Suprapubic skin (tissue), 4 donors: ENCODE measurements at regions not wholly inside any gene's neighbourhood (a gene's known extent, or its start where the extent isn't known, plus 50 kb on each side); places are given as distances from the start of the nearest gene placed in this dataset.

Experiments
- DNase-seq, 2 donors: peaks; one replicate each; pipeline ENCODE4 v3.0.0-alpha.2; 2019; ENCODE audit warnings: low spot score in 2 of 2
- H3K27ac ChIP-seq: fragments of 200-600 bp; sonication (generic); one replicate; pipeline ENCODE4 v1.5.1; 2019
- H3K27me3 ChIP-seq: fragments of 200-600 bp; sonication (generic); one replicate; pipeline ENCODE4 v1.5.1; 2019
- H3K36me3 ChIP-seq: fragments of 200-600 bp; sonication (generic); one replicate; pipeline ENCODE4 v1.5.1; 2019
- H3K4me1 ChIP-seq: fragments of 200-600 bp; sonication (generic); one replicate; pipeline ENCODE4 v1.5.1; 2019
- H3K4me3 ChIP-seq: fragments of 200-600 bp; sonication (generic); one replicate; pipeline ENCODE4 v1.5.1; 2019; ENCODE audit warnings: mild to moderate bottlenecking
- H3K9me3 ChIP-seq: fragments of 200-600 bp; sonication (generic); one replicate; pipeline ENCODE4 v1.5.1; 2019
- CTCF ChIP-seq, 2 donors: fragments of 200-600 bp in 1 of 2; fragments of 450-650 bp in 1 of 2; sonication (generic) in 1 of 2; IDR thresholded peaks; one replicate each; pipeline ENCODE4 v1.5.1; 2016 to 2019; ENCODE audit warnings: antibody characterized with exemption in 2 of 2, mild to moderate bottlenecking in 1 of 2, moderate library complexity in 1 of 2
- EP300 ChIP-seq: sonication (generic); formaldehyde crosslinking; IDR thresholded peaks from one replicate; pipeline ENCODE4 v1.6.1; 2017; ENCODE audit warnings: antibody characterized with exemption
- POLR2A ChIP-seq, 2 donors: fragments of 450-650 bp; IDR thresholded peaks; one replicate each; pipeline ENCODE4 v1.6.1; 2017; ENCODE audit warnings: antibody characterized with exemption in 2 of 2, mild to moderate bottlenecking in 2 of 2, moderate library complexity in 2 of 2
- POLR2AphosphoS5 ChIP-seq, 3 donors: sonication (generic); formaldehyde crosslinking; IDR thresholded peaks; one replicate each; pipeline ENCODE4 v1.6.1; 2017; ENCODE audit warnings: antibody characterized with exemption in 3 of 3
- WGBS: methylation state at CpG from one replicate; pipeline ENCODE4 v1.1.5; 2018; 5-methylcytosine and 5-hydroxymethylcytosine counted together

GRCh38 chr5:148922606-148923005, 96.2 kb downstream of the ADRB2 start:
- DNase-seq: no peak
- peaks cover under 1% of the 10 kb centered on the region for H3K4me1 ChIP-seq
- H3K9me3 ChIP-seq: no peaks in the 10 kb centered on the region
- H3K27me3 ChIP-seq: no peaks in the 10 kb centered on the region
- H3K4me3 ChIP-seq: no peak overlapping the region
- TF ChIP-seq POLR2A (IDR thresholded peaks at IDR 0.05): no peak
- TF ChIP-seq EP300: no peak
- no peak for TF ChIP-seq POLR2AphosphoS5 (IDR thresholded peaks at IDR 0.05)
- no peak for TF ChIP-seq CTCF (IDR thresholded peaks at IDR 0.05)
- H3K36me3 ChIP-seq: no peaks in the 10 kb centered on the region
- 21% methylated on average over 1 of the region's 1 CpG for WGBS
- no peak overlapping the region for H3K27ac ChIP-seq

- no peaks in the 10 kb centered on the region for H3K9me3 ChIP-seq
Observed at GRCh38 chr5:148923023-148923422, 96.6 kb downstream of the ADRB2 start.

GRCh38 chr5:148924817-148925216, 98.4 kb downstream of the ADRB2 start:
- no peaks in the 10 kb centered on the region for H3K36me3 ChIP-seq
- WGBS: 61% methylated on average over 5 of the region's 5 CpGs
- H3K27ac ChIP-seq: no peak overlapping the region
- TF ChIP-seq POLR2AphosphoS5 (IDR thresholded peaks at IDR 0.05): no peak
- H3K4me3 ChIP-seq: no peak overlapping the region
- no peaks in the 10 kb centered on the region for H3K4me1 ChIP-seq
- H3K27me3 ChIP-seq: no peaks in the 10 kb centered on the region
- DNase-seq: peak in 1 of 2 donors; percentile 77
- no peaks in the 10 kb centered on the region for H3K9me3 ChIP-seq

More at GRCh38 chr5:148923023-148923422, 96.6 kb downstream of the ADRB2 start:
- no peak for TF ChIP-seq EP300
- TF ChIP-seq POLR2AphosphoS5 (IDR thresholded peaks at IDR 0.05): no peak
- no peak for TF ChIP-seq POLR2A (IDR thresholded peaks at IDR 0.05)
- TF ChIP-seq CTCF (IDR thresholded peaks at IDR 0.05): no peak
- 88% methylated on average over 1 of the region's 1 CpG for WGBS
- Histone ChIP-seq H3K27ac (no peak overlapping the region), H3K4me3 (no peak overlapping the region), H3K36me3 (no peaks in the 10 kb centered on the region), H3K27me3 (no peaks in the 10 kb centered on the region), H3K4me1 (no peaks in the 10 kb centered on the region)
- no peak for DNase-seq

GRCh38 chr5:148926207-148926606, 99.8 kb downstream of the ADRB2 start:
- Histone ChIP-seq H3K36me3 (no peaks in the 10 kb centered on the region), H3K4me3 (no peak overlapping the region), H3K9me3 (no peaks in the 10 kb centered on the region), H3K27me3 (no peaks in the 10 kb centered on the region), H3K27ac (no peak overlapping the region), H3K4me1 (no peaks in the 10 kb centered on the region)
- TF ChIP-seq EP300: no peak
- no peak for TF ChIP-seq POLR2AphosphoS5 (IDR thresholded peaks at IDR 0.05)
- no peak for TF ChIP-seq CTCF (IDR thresholded peaks at IDR 0.05)
- no peak for TF ChIP-seq POLR2A (IDR thresholded peaks at IDR 0.05)
- no peak for DNase-seq
- WGBS: 90% methylated on average over 5 of the region's 5 CpGs

GRCh38 chr5:148927307-148927946, 101.0 kb downstream of the ADRB2 start:
- H3K4me1 ChIP-seq: no peaks in the 10 kb centered on the region
- H3K9me3 ChIP-seq: no peaks in the 10 kb centered on the region
- no peak for TF ChIP-seq EP300
- no peak for TF ChIP-seq POLR2A (IDR thresholded peaks at IDR 0.05)
- TF ChIP-seq CTCF (IDR thresholded peaks at IDR 0.05): no peak
- no peak for TF ChIP-seq POLR2AphosphoS5 (IDR thresholded peaks at IDR 0.05)
- WGBS: 80% methylated on average over 3 of the region's 3 CpGs
- no peaks in the 10 kb centered on the region for H3K27me3 ChIP-seq
- H3K36me3 ChIP-seq: no peaks in the 10 kb centered on the region
- DNase-seq: no peak
- no peak overlapping the region for H3K4me3 ChIP-seq
- H3K27ac ChIP-seq: no peak overlapping the region

GRCh38 chr5:148928141-148928540, 101.7 kb downstream of the ADRB2 start:
- no peaks in the 10 kb centered on the region for H3K4me1 ChIP-seq
- no peaks in the 10 kb centered on the region for H3K36me3 ChIP-seq
- TF ChIP-seq POLR2AphosphoS5 (IDR thresholded peaks at IDR 0.05): no peak
- no peak for TF ChIP-seq POLR2A (IDR thresholded peaks at IDR 0.05)
- TF ChIP-seq EP300: no peak
- TF ChIP-seq CTCF (IDR thresholded peaks at IDR 0.05): no peak
- H3K27ac ChIP-seq: no peak overlapping the region
- H3K9me3 ChIP-seq: no peaks in the 10 kb centered on the region
- no peak for DNase-seq
- no peak overlapping the region for H3K4me3 ChIP-seq
- H3K27me3 ChIP-seq: no peaks in the 10 kb centered on the region
